ENCODE measurements at regions not wholly inside any gene's neighbourhood (a gene's known extent, or its start where the extent isn't known, plus 50 kb on each side); places are given as distances from the start of the nearest gene placed in this dataset.

GRCh38 chr11:111186308-111186915 is 59.1 kb upstream of the POU2AF2 start:
- TF ChIP-seq POLR2AphosphoS5 (IDR thresholded peaks at IDR 0.05; ENCODE audit: low read depth, low read length) (no peak), TCF7L2 (IDR thresholded peaks at IDR 0.05; ENCODE audit: low read depth, low read length) (no peak), CTCF (IDR thresholded peaks at IDR 0.05) (no peak)
